Dedifferentiated amniotic fluid mesenchymal stem cell (primary cell): ENCODE measurements at regions not wholly inside any gene's neighbourhood (a gene's known extent, or its start where the extent isn't known, plus 50 kb on each side); places are given as distances from the start of the nearest gene placed in this dataset.

Experiments used
- DNase-seq: peaks from one replicate; pipeline ENCODE4 v3.0.0-alpha.2; 2016; ENCODE audit errors: extremely low spot score

GRCh38 chr22:44442186-44442815 is 55.7 kb downstream of the RTL6 start:
- no peak for DNase-seq

- DNase-seq: no peak
Measured at GRCh38 chr22:44441401-44442185, 56.4 kb downstream of the RTL6 start.

- DNase-seq: no peak
Measured at GRCh38 chr22:44440224-44441160, 57.5 kb downstream of the RTL6 start.

- DNase-seq: no peak
Measured at GRCh38 chr22:44439356-44440223, 58.4 kb downstream of the RTL6 start.

GRCh38 chr22:44438481-44439131 is 59.4 kb downstream of the RTL6 start:
- DNase-seq: no peak

GRCh38 chr22:44438056-44438455 is 60.0 kb downstream of the RTL6 start:
- DNase-seq: no peak

- no peak for DNase-seq
Measured at GRCh38 chr22:44437216-44438055, 60.6 kb downstream of the RTL6 start.

GRCh38 chr22:44436736-44437135 is 61.3 kb downstream of the RTL6 start:
- DNase-seq: no peak

- DNase-seq: no peak
Measured at GRCh38 chr22:44431256-44431655, 66.8 kb downstream of the RTL6 start.

GRCh38 chr22:44430716-44431115 is 67.3 kb downstream of the RTL6 start:
- DNase-seq: no peak

- DNase-seq: no peak
Measured at GRCh38 chr22:44429941-44430587, 68.0 kb downstream of the RTL6 start.

GRCh38 chr22:44428941-44429830 is 68.8 kb downstream of the RTL6 start:
- no peak for DNase-seq

- no peak for DNase-seq
Measured at GRCh38 chr22:44427611-44428470, 70.2 kb downstream of the RTL6 start.

GRCh38 chr22:44426981-44427380 is 71.1 kb downstream of the RTL6 start:
- no peak for DNase-seq

- no peak for DNase-seq
Measured at GRCh38 chr22:44425694-44426045, 72.4 kb downstream of the RTL6 start.

- DNase-seq: no peak
Measured at GRCh38 chr22:44424867-44425693, 73.0 kb downstream of the RTL6 start.

GRCh38 chr22:44424359-44424682 is 73.7 kb downstream of the RTL6 start:
- DNase-seq: no peak
